GM12878 (cell line): ENCODE measurements at regions not wholly inside any gene's neighbourhood (a gene's known extent, or its start where the extent isn't known, plus 50 kb on each side); places are given as distances from the start of the nearest gene placed in this dataset.

ENCODE experiments used
- ATAC-seq: fragments of 200-7000 bp; cut with Tn5 transposase; 3 replicates; pipeline ENCODE4 v1.9.1; 2020; ENCODE audit warnings: mild to moderate bottlenecking, moderate library complexity
- BruUV-seq: library from RNA; stranded (reverse); fragments of 400-500 nt; replicated peaks from 2 replicates; lab custom pipeline; 2021; lab: Mats Ljungman, UMichigan
- CTCF ChIA-PET: fragments of 300-600 bp; sonication (Branson Sonifier 250); formaldehyde crosslinking; extraction: SDS; loops from one replicate; lab custom pipeline; 2021; ENCODE audit warnings: inconsistent platforms; lab: Yijun Ruan, JAX
- POLR2A ChIA-PET: fragments of 350-600 bp; formaldehyde crosslinking; extraction: SDS; loops from one replicate; lab custom pipeline; 2021; ENCODE audit warnings: inconsistent platforms; lab: Charles Lee
- RAD21 ChIA-PET: fragments of 300-600 bp; sonication (Branson Sonifier 250); formaldehyde crosslinking; loops from one replicate; lab custom pipeline; 2023; ENCODE audit warnings: antibody characterized with exemption; ENCODE audit not compliant: unreplicated experiment; lab: Charles Lee
- SMC1A ChIA-PET: fragments of 300-600 bp; sonication (Branson Sonifier 250); formaldehyde crosslinking; loops from one replicate; lab custom pipeline; 2023; ENCODE audit not compliant: unreplicated experiment, uncharacterized antibody; lab: Charles Lee
- DNase-seq: peaks from one replicate; pipeline ENCODE4 v3.0.0-alpha.2; 2011; ENCODE audit warnings: low read depth, low spot score
- FAIRE-seq: peaks from 3 replicates; lab custom pipeline; 2011; peaks lifted over from hg19 to GRCh38; lab: Jason Lieb, UNC
- H2AFZ ChIP-seq: 2 replicates; pipeline ENCODE4 v1.6.0; 2011; ENCODE audit warnings: low read depth, low read length, control low read depth; ENCODE audit not compliant: control insufficient read depth
- H3K27ac ChIP-seq: 2 replicates; pipeline ENCODE4 v1.5.1; 2011; ENCODE audit warnings: control low read depth; ENCODE audit not compliant: control insufficient read depth, insufficient read depth
- H3K27me3 ChIP-seq, 2 experiments: replicated peaks in 1 of 2; 2 replicates each; pipeline versions ENCODE4 v1.6.0 to v1.6.1; 2011; ENCODE audit warnings: low read length in 1 of 2; ENCODE audit not compliant: control insufficient read depth in 2 of 2, insufficient read depth in 2 of 2
- H3K36me3 ChIP-seq, 2 experiments: 2 replicates each; pipeline ENCODE4 v1.5.1; 2011; ENCODE audit warnings: low read length in 1 of 2; ENCODE audit not compliant: control insufficient read depth in 2 of 2, insufficient read depth in 2 of 2
- H3K4me1 ChIP-seq: 2 replicates; pipeline ENCODE4 v1.6.1; 2011; ENCODE audit warnings: mild to moderate bottlenecking, low read length, moderate library complexity, mixed read lengths; ENCODE audit not compliant: control insufficient read depth, insufficient read depth
- H3K4me2 ChIP-seq: 2 replicates; pipeline ENCODE4 v1.6.0; 2011; ENCODE audit warnings: control low read depth; ENCODE audit not compliant: control insufficient read depth, insufficient read depth
- H3K4me3 ChIP-seq: fragments of 200-600 bp; sonication (generic); 2 replicates; pipeline ENCODE4 v1.5.1; 2016
- H3K79me2 ChIP-seq: 2 replicates; pipeline ENCODE4 v1.6.0; 2011; ENCODE audit warnings: low read length; ENCODE audit not compliant: control insufficient read depth, insufficient read depth
- H3K9ac ChIP-seq: 2 replicates; pipeline ENCODE4 v1.8.0; 2011; ENCODE audit warnings: low read length, control low read depth, mixed read lengths; ENCODE audit not compliant: control insufficient read depth, insufficient read depth
- H3K9me3 ChIP-seq: replicated peaks from 3 replicates; pipeline ENCODE4 v1.5.1; 2011; ENCODE audit warnings: mild to moderate bottlenecking, low read length; ENCODE audit not compliant: control insufficient read depth, insufficient read depth
- H4K20me1 ChIP-seq: 2 replicates; pipeline ENCODE4 v1.6.0; 2011; ENCODE audit not compliant: control insufficient read depth, insufficient read depth
- CHD4 ChIP-seq: fragments of 200-600 bp; sonication (generic); IDR thresholded peaks from 2 replicates; pipeline ENCODE4 v1.6.1; 2016; ENCODE audit warnings: mild to moderate bottlenecking
- E4F1 ChIP-seq: fragments of 450-650 bp; IDR thresholded peaks from 2 replicates; pipeline ENCODE4 v1.6.1; 2018; ENCODE audit warnings: borderline replicate concordance, mild to moderate bottlenecking; ENCODE audit not compliant: partially characterized antibody
- IRF4 ChIP-seq: IDR thresholded peaks from 2 replicates; pipeline ENCODE4 v1.6.1; 2011; ENCODE audit warnings: low read depth, low read length
- PAX5 ChIP-seq: IDR thresholded peaks from 2 replicates; pipeline ENCODE4 v1.6.1; 2011; ENCODE audit warnings: low read depth, low read length, borderline replicate concordance
- POLR2AphosphoS2 ChIP-seq: IDR thresholded peaks from 2 replicates; pipeline ENCODE4 v1.6.1; 2011; ENCODE audit warnings: low read depth, mild to moderate bottlenecking, low read length, improper control_type of control experiment, moderate library complexity
- SPI1 ChIP-seq: IDR thresholded peaks from 2 replicates; pipeline ENCODE4 v1.6.1; 2011; ENCODE audit warnings: low read depth, mild to moderate bottlenecking, low read length, moderate library complexity, borderline replicate concordance; ENCODE audit not compliant: insufficient read depth
- SREBF2 ChIP-seq: IDR thresholded peaks from 2 replicates; pipeline ENCODE4 v1.6.1; 2012; ENCODE audit warnings: mild to moderate bottlenecking, low read length
- WGBS: methylation state at CpG from one replicate; pipeline ENCODE4 v1.1.6; 2016; ENCODE audit warnings: low lambda C conversion rate; ENCODE audit not compliant: insufficient replicate concordance, insufficient coverage; ENCODE audit errors: missing lambda C conversion rate; 5-methylcytosine and 5-hydroxymethylcytosine counted together
- in situ Hi-C: fragments of 300-500 bp; cut with MboI; formaldehyde crosslinking; loops from 9 replicates; pipeline ENCODE4 v1.14.3; 2018; ENCODE audit warnings: mixed read lengths
- intact Hi-C: fragments of 100-400 bp; cut with micrococcal nuclease; formaldehyde crosslinking; loops from one replicate; pipeline ENCODE4 v1.14.2; 2022; ENCODE audit not compliant: unreplicated experiment
- TF ChIP-seq, protein P1 (sequence below): fragments of 450-650 bp; IDR thresholded peaks from 2 replicates; pipeline ENCODE4 v1.6.1; 2017; ENCODE audit warnings: borderline replicate concordance
- TF ChIP-seq, protein P2 (sequence below): fragments of 450-650 bp; IDR thresholded peaks from 2 replicates; pipeline ENCODE4 v1.6.1; 2017; ENCODE audit warnings: mild to moderate bottlenecking, low read depth, inconsistent platforms; ENCODE audit not compliant: poor library complexity, severe bottlenecking

DNA sequence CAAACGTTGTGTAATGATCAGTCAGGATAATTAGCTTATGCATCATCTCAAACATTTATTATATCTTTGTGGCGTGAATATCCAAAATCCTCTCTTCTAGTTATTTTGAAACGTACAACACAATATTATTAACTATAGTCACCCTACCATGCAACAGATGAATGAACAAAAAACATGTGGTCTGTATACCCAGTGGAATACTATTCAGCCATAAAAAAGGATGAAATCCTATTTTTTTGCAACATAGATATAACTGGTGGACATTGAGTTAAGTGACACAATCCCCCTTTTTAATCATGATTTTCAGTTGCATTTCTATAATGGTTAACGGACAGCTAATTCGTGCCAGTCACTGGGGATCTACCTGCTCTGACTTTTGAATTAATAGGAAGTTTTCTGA, 145.6 kb downstream of the SOX1 start:
- in situ Hi-C loops = no loop called here

More for the DNA sequence above, 145.6 kb downstream of the SOX1 start:
- Histone ChIP-seq H2AFZ (no peak overlapping the region), H3K27ac (no peak overlapping the region), H3K4me1 (no peaks in the 10 kb centered on the region), H3K9ac (no peak overlapping the region), H3K27me3 (no peaks in the 10 kb centered on the region), H3K9me3 (no peaks in the 10 kb centered on the region; the same call in 2 of the 3 replicates), H3K4me3 (no peak overlapping the region), H4K20me1 (no peaks in the 10 kb centered on the region), H3K4me2 (no peak overlapping the region), H3K79me2 (no peaks in the 10 kb centered on the region), H3K36me3 (no peaks in the 10 kb centered on the region)
- no peak for TF ChIP-seq PAX5
- TF ChIP-seq CHD4 = no peak
- TF ChIP-seq, protein P1, sequence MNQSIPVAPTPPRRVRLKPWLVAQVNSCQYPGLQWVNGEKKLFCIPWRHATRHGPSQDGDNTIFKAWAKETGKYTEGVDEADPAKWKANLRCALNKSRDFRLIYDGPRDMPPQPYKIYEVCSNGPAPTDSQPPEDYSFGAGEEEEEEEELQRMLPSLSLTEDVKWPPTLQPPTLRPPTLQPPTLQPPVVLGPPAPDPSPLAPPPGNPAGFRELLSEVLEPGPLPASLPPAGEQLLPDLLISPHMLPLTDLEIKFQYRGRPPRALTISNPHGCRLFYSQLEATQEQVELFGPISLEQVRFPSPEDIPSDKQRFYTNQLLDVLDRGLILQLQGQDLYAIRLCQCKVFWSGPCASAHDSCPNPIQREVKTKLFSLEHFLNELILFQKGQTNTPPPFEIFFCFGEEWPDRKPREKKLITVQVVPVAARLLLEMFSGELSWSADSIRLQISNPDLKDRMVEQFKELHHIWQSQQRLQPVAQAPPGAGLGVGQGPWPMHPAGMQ = no peak
- TF ChIP-seq IRF4 = no peak
- no peak for TF ChIP-seq E4F1
- TF ChIP-seq POLR2AphosphoS2 = no peak
- no peak for TF ChIP-seq SPI1
- TF ChIP-seq SREBF2 = no peak
- TF ChIP-seq, protein P2, sequence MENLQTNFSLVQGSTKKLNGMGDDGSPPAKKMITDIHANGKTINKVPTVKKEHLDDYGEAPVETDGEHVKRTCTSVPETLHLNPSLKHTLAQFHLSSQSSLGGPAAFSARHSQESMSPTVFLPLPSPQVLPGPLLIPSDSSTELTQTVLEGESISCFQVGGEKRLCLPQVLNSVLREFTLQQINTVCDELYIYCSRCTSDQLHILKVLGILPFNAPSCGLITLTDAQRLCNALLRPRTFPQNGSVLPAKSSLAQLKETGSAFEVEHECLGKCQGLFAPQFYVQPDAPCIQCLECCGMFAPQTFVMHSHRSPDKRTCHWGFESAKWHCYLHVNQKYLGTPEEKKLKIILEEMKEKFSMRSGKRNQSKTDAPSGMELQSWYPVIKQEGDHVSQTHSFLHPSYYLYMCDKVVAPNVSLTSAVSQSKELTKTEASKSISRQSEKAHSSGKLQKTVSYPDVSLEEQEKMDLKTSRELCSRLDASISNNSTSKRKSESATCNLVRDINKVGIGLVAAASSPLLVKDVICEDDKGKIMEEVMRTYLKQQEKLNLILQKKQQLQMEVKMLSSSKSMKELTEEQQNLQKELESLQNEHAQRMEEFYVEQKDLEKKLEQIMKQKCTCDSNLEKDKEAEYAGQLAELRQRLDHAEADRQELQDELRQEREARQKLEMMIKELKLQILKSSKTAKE = no peak
- 25% methylated on average over 5 of the region's 5 CpGs for WGBS
- no peak for ATAC-seq
- DNase-seq = no peak
- no TSS peak for BruUV-seq
- SMC1A ChIA-PET = no interaction called here
- no peak for FAIRE-seq
- intact Hi-C loops = no loop called here
- POLR2A ChIA-PET = no interaction called here
- CTCF ChIA-PET = no interaction called here
- RAD21 ChIA-PET = no interaction called here
